SHP77 (cell line): ENCODE measurements at regions not wholly inside any gene's neighbourhood (a gene's known extent, or its start where the extent isn't known, plus 50 kb on each side); places are given as distances from the start of the nearest gene placed in this dataset.

Experiments
- DNase-seq, 2 experiments: peaks; one replicate each; lab custom pipeline; 2025; lab: John Stamatoyannopoulos, UW

DNA sequence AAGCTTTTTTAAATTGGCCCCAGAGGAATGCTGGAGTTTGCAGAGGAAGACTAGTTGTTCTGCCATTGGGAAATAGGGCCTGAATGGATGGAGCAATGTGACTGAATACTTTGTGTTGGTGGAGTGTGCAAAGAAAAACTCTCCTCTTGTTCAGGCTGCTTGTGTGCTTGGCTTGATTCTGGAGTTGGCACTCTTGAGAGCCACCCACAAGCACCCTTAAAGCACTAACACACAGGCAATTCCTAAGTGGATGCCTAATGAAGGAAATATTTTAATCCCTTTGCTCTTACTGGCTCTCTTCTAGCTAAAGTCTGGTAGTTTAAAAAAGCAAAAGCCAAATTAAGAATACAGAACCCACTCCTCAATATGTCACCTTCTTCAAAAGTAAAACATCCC lies 304.4 kb upstream of the C2CD4B start:
- DNase-seq = no peak

DNA sequence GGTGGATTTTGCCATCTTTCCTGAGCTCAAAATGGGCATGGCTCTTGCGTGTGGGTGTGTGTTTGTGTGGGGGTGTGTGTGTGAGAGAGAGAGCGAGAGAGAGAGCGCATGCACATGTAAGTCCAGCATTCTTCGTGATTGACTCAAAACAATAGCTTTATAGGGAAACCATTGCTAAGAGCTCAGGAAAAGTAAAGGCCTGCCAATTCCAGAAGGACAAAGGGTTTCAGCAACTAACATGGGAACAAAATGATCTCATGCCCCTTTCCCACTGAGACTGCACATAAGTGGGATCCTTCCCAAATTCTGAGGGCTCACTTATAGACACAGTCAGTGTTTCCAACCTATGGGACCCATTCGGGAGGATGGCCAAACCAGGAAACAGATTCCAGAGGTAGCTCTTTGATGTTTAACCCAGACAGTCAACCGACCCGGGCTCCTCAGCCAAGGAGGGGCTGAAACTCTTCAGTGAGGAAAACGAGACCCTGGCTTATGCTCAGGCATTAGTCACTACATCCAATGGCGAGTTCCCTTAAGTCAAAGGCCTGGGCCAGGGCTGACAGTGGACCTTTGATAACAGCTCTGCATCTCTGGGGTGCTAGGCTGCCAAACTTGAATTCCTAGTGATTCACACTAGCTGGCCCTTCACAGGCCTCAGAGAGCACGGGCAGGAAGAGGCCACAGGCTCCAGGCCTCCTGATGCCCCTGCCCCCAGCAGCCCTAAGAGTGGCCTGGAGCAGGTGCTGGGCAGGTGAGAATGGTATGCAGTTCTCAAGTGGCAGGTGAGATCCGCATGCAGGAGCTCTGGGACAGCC lies 305.0 kb upstream of the C2CD4B start:
- no peak for DNase-seq

- no peak for DNase-seq
These were observed 307.7 kb upstream of the C2CD4B start for GRCh38 chr15:62472616-62473299.

DNA sequence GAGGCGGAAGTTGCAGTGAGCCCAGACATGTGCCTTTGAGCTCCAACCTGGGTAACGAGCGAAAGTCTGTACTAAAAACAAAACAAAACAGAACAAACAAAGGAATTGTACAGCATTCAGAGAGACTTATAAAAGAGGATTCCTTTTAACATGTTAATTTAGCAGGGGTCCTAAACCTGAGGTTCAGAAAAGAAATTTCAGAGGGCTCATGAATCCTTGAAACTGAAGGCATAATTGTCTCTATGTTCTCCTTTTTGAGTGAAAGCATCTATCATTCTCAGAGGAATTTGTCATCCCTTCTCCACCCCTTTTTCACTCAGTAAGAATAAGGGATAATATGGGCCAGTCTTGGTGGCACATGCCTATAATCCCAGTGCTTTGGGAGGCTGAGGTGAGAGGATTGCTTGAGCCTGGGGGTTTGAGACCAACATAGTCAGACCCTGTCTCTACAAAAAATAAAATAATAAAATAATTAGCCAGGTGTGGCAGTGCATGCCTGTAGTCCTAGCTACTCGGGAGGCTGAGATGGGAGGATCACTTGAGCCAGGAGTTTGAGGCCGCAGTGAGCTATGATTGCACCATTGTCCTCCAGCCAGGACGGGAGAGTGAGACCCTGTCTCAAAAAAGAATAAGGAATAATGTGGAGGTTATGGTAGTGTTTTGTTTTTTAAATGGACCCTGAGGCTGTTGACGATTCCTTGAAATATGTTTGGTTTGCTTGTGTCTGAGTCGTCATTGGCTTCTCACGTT lies 309.1 kb upstream of the C2CD4B start:
- DNase-seq = no peak

- no peak for DNase-seq
These were observed 309.7 kb upstream of the C2CD4B start for GRCh38 chr15:62474771-62475124.

GRCh38 chr15:62475591-62475990 lies 310.5 kb upstream of the C2CD4B start:
- no peak for DNase-seq

DNA sequence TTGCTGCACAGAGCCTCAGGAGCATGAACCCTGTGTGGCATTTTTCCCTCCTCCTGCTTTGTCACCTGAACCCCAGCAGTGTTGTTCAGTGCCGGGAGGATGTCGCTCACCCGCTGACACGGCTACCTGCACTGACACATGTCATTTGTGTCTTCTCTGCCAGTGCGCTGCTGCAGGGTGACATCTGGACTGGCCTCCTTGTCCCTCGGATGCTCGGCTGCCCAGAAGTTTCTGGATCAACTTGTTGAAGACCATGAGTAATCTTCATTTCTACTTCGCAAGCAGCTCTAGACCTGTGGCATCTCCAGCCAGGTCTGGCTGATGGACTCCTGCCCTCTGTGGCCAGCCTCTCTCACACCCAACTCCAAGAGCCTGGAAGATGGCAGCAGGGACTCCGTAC lies 311.1 kb upstream of the C2CD4B start:
- no peak for DNase-seq

GRCh38 chr15:62477929-62478328 lies 312.8 kb upstream of the C2CD4B start:
- no peak for DNase-seq

- DNase-seq = no peak
These were observed 317.8 kb upstream of the C2CD4B start for GRCh38 chr15:62482785-62483429.

- DNase-seq = no peak
These were observed 318.7 kb upstream of the C2CD4B start for GRCh38 chr15:62483814-62484213.

DNA sequence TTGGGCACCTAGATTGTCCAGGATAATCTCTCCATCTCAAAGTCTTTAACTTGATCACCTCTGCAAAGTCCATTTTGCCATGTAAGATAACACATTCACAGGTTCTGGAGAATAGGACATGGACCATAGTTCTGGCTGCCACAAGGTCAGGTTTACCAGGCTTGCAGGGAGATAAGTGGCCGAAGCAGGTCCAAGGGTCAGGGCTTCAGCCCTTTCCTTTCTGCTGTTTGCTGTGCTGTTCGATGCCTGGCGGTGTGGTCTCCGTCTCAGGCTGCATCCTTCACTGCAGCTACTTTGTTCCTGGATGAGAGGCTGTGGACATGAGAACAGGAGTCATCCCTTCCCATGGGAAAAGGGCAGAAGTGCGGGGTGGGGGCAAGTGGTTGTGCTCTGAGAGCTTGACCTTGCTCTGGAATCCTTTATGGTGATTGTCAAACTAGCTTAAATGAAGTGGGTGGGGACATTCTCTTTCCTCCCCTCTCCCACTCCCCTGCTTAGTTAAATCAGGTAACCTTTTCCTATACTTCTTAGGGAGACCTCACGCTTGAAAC lies 320.2 kb upstream of the C2CD4B start:
- DNase-seq = no peak

DNA sequence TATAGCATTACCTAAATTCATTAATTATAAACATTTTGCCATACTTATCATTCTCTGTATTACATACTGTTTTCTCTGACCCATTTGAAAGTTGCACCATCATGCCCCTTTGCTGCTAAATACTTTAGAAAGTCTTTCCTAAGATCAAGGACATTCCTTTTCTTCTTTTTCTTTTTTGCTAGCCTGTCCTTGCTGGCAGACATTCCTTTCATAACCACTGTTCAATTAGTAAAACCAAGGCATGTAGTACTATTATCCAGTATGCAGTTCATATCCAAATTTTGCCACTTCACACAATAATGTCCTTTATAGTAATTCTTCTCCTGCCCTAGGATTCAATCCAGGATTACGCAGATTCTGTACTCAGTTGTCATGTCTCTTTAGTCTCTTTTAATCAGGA lies 321.0 kb upstream of the C2CD4B start:
- DNase-seq = no peak

- DNase-seq = no peak
These were observed 323.3 kb upstream of the C2CD4B start for GRCh38 chr15:62488387-62488786.

- DNase-seq = no peak
These were observed 326.6 kb upstream of the C2CD4B start for GRCh38 chr15:62491642-62492041.

DNA sequence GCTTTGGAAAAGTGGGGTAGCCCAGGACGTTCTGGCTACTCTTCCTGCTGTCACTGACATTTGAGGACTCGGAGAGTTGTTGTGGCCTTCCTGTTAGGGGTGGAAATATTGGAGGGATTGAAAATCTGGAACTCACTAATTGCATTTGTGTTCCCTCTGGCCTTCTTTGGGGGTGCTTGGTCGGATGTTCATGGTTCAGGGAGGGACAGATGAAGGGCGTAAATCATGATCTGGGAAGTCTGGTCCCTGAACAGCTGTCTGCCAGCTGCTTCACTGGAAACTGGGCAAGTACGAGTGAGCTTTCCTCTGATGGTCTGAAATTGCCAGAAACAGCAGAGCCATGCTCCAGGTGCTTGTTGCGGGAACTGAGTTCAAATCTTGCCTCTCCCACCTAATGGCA lies 327.8 kb upstream of the C2CD4B start:
- no peak for DNase-seq

DNA sequence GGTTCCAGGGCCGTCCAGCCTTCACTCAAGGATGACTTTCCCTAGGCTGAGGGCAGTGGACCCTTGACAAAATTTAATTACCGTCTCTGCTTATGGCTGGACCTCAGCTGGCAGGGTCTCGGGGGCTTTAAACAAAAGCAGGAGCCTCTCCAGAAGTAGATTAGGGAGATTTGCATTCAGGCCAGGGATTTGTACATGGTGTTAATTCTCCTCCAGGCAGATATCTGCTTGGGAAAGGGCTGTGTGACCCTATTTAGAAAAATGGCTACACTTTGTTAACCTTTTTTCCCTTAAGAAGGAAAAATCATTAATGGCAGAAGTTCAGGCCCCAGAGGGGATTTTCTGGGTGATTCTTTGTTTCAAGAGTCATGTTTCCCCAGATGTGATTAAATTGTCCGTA lies 329.1 kb upstream of the C2CD4B start:
- DNase-seq = no peak

DNA sequence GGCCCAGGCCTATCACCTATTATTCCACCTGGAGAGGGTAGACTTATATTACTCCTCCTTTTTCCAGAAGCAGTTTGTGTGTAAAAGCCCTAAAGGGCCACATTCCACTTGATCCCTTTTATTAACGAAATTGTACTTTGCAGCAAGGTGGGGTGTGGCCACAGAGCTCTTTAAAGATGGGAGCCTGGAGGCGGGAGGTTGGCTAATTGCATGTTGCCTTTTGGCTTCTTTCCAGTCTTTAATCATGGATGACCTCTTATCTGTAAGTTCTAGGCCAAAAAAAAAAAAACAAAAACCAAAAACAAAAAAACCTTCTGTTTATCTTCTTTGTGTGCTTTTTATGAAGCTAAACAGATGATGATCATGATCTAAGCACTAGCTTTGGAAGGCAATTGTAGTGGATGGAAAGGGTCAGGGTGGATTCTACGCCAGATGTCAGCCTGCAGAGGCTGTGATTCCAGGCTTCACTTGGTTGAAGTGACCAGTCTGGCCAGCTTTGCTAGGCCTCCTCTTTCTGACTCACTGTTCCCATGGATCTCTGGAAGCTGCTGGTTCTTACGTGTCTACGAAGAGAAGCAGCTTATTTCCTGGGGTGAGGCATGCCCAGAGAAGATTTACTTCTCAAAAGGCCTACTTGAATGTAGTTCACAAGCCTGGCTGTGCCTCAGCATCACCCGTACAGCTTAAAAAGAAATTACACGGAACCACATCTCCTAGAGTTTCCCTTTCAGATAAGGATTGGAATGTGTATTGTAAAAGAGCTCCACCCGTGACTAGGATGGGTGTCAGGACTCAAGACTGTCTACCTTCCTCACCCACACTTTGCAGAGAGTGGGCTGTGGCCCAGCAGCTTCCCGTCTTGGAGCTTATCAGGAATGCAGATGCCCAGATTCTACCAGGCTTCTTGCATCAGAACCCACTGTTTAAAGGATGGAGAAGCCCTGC lies 330.9 kb upstream of the C2CD4B start:
- DNase-seq = no peak

DNA sequence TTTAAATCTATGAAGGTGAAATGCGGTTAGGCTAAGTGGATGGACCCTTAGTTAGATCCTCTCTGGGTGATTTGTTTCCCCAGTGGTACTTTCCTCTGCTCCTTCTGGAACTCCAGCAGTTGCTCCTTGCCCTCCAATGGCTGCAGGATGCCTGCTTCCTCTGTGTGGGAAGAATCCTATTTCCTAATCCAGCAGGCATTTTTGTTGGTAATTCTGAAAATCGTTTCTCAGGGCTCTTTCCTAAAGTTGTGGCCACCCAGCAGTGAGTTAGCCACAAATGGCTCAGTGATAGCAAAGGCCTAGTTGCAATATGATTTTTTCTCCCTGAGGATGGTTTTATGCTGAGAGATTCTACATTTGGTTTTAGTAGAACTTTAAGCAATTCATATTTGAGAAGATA lies 332.3 kb upstream of the C2CD4B start:
- DNase-seq = no peak

GRCh38 chr15:62498278-62498677 lies 333.2 kb upstream of the C2CD4B start:
- DNase-seq = no peak

- no peak for DNase-seq
These were observed 333.6 kb upstream of the C2CD4B start for GRCh38 chr15:62498712-62499111.

GRCh38 chr15:62500325-62500724 lies 335.2 kb upstream of the C2CD4B start:
- no peak for DNase-seq
